Neural cell (in vitro differentiated cells): ENCODE measurements at regions not wholly inside any gene's neighbourhood (a gene's known extent, or its start where the extent isn't known, plus 50 kb on each side); places are given as distances from the start of the nearest gene placed in this dataset.

Experiments used
- H2AFZ ChIP-seq: fragments of 200-600, 300-800 bp; sonication (generic), shearing (Covaris generic); 2 replicates; pipeline ENCODE4 v1.6.0; 2014; ENCODE audit warnings: low read depth, mild to moderate bottlenecking, antibody characterized with exemption, low read length, moderate library complexity
- H3F3A ChIP-seq: fragments of 200-600 bp; shearing (Covaris generic); 2 replicates; pipeline ENCODE4 v1.6.1; 2016; ENCODE audit warnings: mild to moderate bottlenecking, moderate library complexity, mixed read lengths, antibody characterized with exemption, low read length; ENCODE audit not compliant: insufficient read depth, poor library complexity, severe bottlenecking
- H3K27ac ChIP-seq: fragments of 200-600, 300-800 bp; sonication (generic), shearing (Covaris generic); 2 replicates; pipeline ENCODE4 v1.5.1; 2014; ENCODE audit warnings: mild to moderate bottlenecking, low read length, moderate library complexity
- H3K27me3 ChIP-seq: fragments of 300-800, 200-600 bp; sonication (generic), shearing (Covaris generic); 2 replicates; pipeline ENCODE4 v1.6.0; 2014; ENCODE audit warnings: mild to moderate bottlenecking, low read depth, low read length, moderate library complexity; ENCODE audit not compliant: insufficient read depth
- H3K36me3 ChIP-seq: fragments of 300-800, 200-600 bp; sonication (generic), shearing (Covaris generic); 2 replicates; pipeline ENCODE4 v1.5.1; 2014; ENCODE audit warnings: mild to moderate bottlenecking, antibody characterized with exemption, low read length, moderate library complexity; ENCODE audit not compliant: insufficient read depth
- H3K4me2 ChIP-seq: fragments of 300-800, 200-600 bp; sonication (generic), shearing (Covaris generic); 2 replicates; pipeline ENCODE4 v1.6.0; 2014; ENCODE audit warnings: mild to moderate bottlenecking, low read length
- H3K4me3 ChIP-seq: fragments of 300-800, 200-600 bp; sonication (generic), shearing (Covaris generic); 2 replicates; pipeline ENCODE4 v1.5.1; 2014; ENCODE audit warnings: mild to moderate bottlenecking, low read length, moderate library complexity
- H3K79me2 ChIP-seq: fragments of 200-600 bp; shearing (Covaris generic); replicated peaks from 2 replicates; pipeline ENCODE4 v1.6.0; 2014; ENCODE audit warnings: mild to moderate bottlenecking, low read length, moderate library complexity; ENCODE audit not compliant: insufficient read depth
- H3K9ac ChIP-seq: fragments of 300-800, 200-600 bp; sonication (generic), shearing (Covaris generic); 2 replicates; pipeline ENCODE4 v1.6.1; 2016; ENCODE audit warnings: mild to moderate bottlenecking, low read length, mixed read lengths
- H3K9me2 ChIP-seq: fragments of 200-600 bp; shearing (Covaris generic); 2 replicates; pipeline ENCODE4 v1.6.1; 2016; ENCODE audit warnings: mild to moderate bottlenecking, low read length, mixed read lengths; ENCODE audit not compliant: insufficient read depth
- H3K9me3 ChIP-seq: fragments of 200-600, 300-800 bp; sonication (generic), shearing (Covaris generic); 2 replicates; pipeline ENCODE4 v1.6.1; 2016; ENCODE audit warnings: mild to moderate bottlenecking, mixed run types, low read length, moderate library complexity, mixed read lengths
- H4K20me1 ChIP-seq: fragments of 200-600 bp; shearing (Covaris generic); 2 replicates; pipeline ENCODE4 v1.6.1; 2016; ENCODE audit warnings: mild to moderate bottlenecking, mixed run types; ENCODE audit not compliant: insufficient read depth
- EP300 ChIP-seq: fragments of 450-650 bp; conservative IDR thresholded peaks from 2 replicates; pipeline ENCODE4 v1.6.1; 2014; ENCODE audit warnings: antibody characterized with exemption, mild to moderate bottlenecking, moderate library complexity; ENCODE audit not compliant: poor library complexity, severe bottlenecking
- EZH2 ChIP-seq: fragments of 200-600, 300-800 bp; shearing (Covaris generic), sonication (generic); IDR thresholded peaks from 2 replicates; pipeline ENCODE4 v1.6.1; 2014; ENCODE audit warnings: antibody characterized with exemption, low read length, borderline replicate concordance, mild to moderate bottlenecking; ENCODE audit not compliant: insufficient read depth, poor library complexity, severe bottlenecking
- MXI1 ChIP-seq: fragments of 450-650 bp; conservative IDR thresholded peaks from 2 replicates; pipeline ENCODE4 v1.6.1; 2014; ENCODE audit warnings: antibody characterized with exemption, mild to moderate bottlenecking; ENCODE audit not compliant: poor library complexity, severe bottlenecking
- POLR2AphosphoS5 ChIP-seq: IDR thresholded peaks from 2 replicates; pipeline ENCODE4 v1.6.1; 2012
- RAD21 ChIP-seq: fragments of 450-650 bp; conservative IDR thresholded peaks from 2 replicates; pipeline ENCODE4 v1.6.1; 2014; ENCODE audit warnings: antibody characterized with exemption, mild to moderate bottlenecking, moderate library complexity
- REST ChIP-seq: IDR thresholded peaks from 2 replicates; pipeline ENCODE4 v1.6.1; 2012; ENCODE audit warnings: borderline replicate concordance
- SMC3 ChIP-seq: fragments of 450-650 bp; conservative IDR thresholded peaks from 2 replicates; pipeline ENCODE4 v1.6.1; 2014; ENCODE audit warnings: antibody characterized with exemption, mild to moderate bottlenecking, moderate library complexity; ENCODE audit not compliant: poor library complexity
- TAF1 ChIP-seq: IDR thresholded peaks from 2 replicates; pipeline ENCODE4 v1.6.1; 2012; ENCODE audit warnings: low read depth
- TF ChIP-seq, protein P1 (sequence below): fragments of 450-650 bp; IDR thresholded peaks from 2 replicates; pipeline ENCODE4 v1.5.1; 2014; ENCODE audit warnings: antibody characterized with exemption, mild to moderate bottlenecking, moderate library complexity; ENCODE audit not compliant: poor library complexity, severe bottlenecking

GRCh38 chr2:84338069-84338468 is 121.0 kb downstream of the SUCLG1 start:
- Histone ChIP-seq H3F3A (no peaks in the 10 kb centered on the region), H3K27me3 (no peaks in the 10 kb centered on the region), H3K9me2 (no peaks in the 10 kb centered on the region), H3K79me2 (no peaks in the 10 kb centered on the region), H3K27ac (no peak overlapping the region), H2AFZ (no peak overlapping the region), H3K9ac (no peak overlapping the region), H3K4me3 (no peak overlapping the region), H3K36me3 (no peaks in the 10 kb centered on the region), H3K9me3 (no peaks in the 10 kb centered on the region), H4K20me1 (no peaks in the 10 kb centered on the region), H3K4me2 (no peak overlapping the region)
- no peak for TF ChIP-seq TAF1
- no peak for TF ChIP-seq REST
- no peak for TF ChIP-seq SMC3
- TF ChIP-seq RAD21 = no peak
- no peak for TF ChIP-seq EP300
- TF ChIP-seq MXI1 = no peak
- TF ChIP-seq, protein P1, sequence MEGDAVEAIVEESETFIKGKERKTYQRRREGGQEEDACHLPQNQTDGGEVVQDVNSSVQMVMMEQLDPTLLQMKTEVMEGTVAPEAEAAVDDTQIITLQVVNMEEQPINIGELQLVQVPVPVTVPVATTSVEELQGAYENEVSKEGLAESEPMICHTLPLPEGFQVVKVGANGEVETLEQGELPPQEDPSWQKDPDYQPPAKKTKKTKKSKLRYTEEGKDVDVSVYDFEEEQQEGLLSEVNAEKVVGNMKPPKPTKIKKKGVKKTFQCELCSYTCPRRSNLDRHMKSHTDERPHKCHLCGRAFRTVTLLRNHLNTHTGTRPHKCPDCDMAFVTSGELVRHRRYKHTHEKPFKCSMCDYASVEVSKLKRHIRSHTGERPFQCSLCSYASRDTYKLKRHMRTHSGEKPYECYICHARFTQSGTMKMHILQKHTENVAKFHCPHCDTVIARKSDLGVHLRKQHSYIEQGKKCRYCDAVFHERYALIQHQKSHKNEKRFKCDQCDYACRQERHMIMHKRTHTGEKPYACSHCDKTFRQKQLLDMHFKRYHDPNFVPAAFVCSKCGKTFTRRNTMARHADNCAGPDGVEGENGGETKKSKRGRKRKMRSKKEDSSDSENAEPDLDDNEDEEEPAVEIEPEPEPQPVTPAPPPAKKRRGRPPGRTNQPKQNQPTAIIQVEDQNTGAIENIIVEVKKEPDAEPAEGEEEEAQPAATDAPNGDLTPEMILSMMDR = no peak
- TF ChIP-seq POLR2AphosphoS5 = no peak
- no peak for TF ChIP-seq EZH2

DNA sequence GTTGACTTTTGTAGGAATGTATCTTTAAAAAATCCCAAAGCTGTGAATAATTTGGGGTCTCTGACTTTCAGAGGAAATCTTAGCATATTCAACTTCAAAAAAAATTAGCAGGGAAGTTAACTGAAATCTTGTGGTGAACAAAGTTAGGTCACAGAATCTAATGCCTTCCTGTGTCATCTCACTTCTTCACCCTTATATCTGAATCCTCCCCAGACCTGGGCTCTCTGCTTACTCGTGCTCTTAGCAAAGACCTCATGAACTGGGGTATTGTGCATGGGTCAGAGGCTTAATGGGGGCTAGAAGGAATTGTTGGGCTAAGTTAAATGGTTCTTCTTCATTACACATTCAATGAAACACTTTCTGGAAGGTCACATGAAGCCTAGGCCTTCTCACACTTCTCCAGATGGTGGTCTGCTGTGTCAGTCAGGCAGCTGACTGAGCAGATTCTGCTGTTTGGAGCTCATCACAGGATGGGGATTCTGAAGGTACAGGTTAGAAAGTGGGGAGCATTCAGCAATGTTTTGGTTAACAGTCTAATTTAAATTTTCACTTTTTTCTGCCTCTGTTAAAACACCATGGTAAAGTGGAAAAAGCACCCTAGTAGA is 131.3 kb downstream of the SUCLG1 start:
- no peaks in the 10 kb centered on the region for H3K9me2 ChIP-seq

More for the DNA sequence above, 131.3 kb downstream of the SUCLG1 start:
- Histone ChIP-seq H3K27me3 (no peaks in the 10 kb centered on the region), H2AFZ (no peak overlapping the region), H3K36me3 (no peaks in the 10 kb centered on the region), H3K4me2 (no peak overlapping the region), H3K4me3 (no peak overlapping the region), H3K9ac (no peak overlapping the region), H3K27ac (no peak overlapping the region), H4K20me1 (no peaks in the 10 kb centered on the region), H3K9me3 (peaks cover 3% of the 10 kb centered on the region), H3F3A (no peaks in the 10 kb centered on the region), H3K79me2 (no peaks in the 10 kb centered on the region)
- TF ChIP-seq TAF1 = no peak
- TF ChIP-seq, protein P1 = no peak
- no peak for TF ChIP-seq REST
- no peak for TF ChIP-seq EZH2
- TF ChIP-seq POLR2AphosphoS5 = no peak
- TF ChIP-seq EP300 = no peak
- TF ChIP-seq SMC3 = no peak
- TF ChIP-seq MXI1 = no peak
- TF ChIP-seq RAD21 = no peak
